GM18498 (cell line): ENCODE measurements at regions not wholly inside any gene's neighbourhood (a gene's known extent, or its start where the extent isn't known, plus 50 kb on each side); places are given as distances from the start of the nearest gene placed in this dataset.

ENCODE experiments used
- ATAC-seq: cut with Tn5 transposase; IDR thresholded peaks from one replicate; pipeline ENCODE4 v1.9.1; 2021; ENCODE audit warnings: mild to moderate bottlenecking, moderate library complexity; ENCODE audit not compliant: unreplicated experiment

DNA sequence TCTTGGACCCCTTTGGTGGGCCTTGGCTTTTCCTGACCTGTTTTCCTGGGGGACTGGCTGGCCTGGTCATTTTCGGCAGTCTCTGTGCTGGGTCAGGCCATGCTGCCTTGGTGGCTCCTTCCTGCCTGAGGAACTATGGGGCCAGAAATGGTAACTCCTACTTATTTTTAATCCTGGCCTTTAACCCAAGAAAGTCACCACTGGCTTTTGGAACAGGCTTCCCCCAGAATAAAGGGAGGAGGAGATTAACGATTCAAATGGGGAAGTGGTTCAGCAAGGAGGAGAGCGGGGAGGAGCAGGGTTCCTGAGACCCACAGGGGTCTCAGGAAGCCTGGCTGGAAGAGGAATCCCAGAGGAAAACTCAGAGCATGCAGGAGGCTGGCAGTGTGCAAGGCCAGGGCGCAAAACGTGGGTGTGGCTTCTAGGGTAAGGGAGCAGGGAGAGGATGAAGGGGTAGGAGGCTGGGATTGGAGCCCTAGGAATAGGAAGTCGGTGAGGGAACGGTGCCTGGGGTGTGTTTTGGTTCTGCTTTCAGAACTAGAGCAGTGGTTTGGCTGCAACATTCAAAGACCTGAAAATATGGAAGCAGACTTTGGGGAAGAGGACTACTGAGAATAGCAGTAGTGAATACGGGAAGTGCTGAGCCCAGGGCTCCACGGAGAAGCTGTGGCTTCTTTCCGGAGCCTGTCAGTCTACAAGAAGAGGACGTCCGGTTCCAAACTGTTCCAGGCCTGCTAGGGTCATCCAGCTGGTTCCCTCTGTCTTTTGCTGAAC, 271.1 kb upstream of the KLF4 start:
- no peak for ATAC-seq

DNA sequence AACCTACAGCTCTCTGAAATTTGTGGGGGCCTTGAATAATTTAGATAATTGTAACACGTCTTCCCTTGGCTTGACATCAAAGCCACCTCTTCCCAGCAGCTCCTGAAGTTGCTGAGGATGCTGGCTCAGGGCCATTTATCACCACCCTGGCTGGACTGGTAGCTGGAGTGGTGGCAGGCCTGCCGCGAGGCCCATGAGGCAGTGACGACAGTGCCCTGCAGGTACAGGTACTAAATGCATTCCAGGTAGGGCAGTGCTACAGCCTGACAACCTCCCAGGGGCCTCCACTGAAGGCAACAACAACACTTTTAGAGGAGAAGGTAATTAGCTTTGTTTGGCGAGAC, 270.2 kb upstream of the KLF4 start:
- no peak for ATAC-seq

DNA sequence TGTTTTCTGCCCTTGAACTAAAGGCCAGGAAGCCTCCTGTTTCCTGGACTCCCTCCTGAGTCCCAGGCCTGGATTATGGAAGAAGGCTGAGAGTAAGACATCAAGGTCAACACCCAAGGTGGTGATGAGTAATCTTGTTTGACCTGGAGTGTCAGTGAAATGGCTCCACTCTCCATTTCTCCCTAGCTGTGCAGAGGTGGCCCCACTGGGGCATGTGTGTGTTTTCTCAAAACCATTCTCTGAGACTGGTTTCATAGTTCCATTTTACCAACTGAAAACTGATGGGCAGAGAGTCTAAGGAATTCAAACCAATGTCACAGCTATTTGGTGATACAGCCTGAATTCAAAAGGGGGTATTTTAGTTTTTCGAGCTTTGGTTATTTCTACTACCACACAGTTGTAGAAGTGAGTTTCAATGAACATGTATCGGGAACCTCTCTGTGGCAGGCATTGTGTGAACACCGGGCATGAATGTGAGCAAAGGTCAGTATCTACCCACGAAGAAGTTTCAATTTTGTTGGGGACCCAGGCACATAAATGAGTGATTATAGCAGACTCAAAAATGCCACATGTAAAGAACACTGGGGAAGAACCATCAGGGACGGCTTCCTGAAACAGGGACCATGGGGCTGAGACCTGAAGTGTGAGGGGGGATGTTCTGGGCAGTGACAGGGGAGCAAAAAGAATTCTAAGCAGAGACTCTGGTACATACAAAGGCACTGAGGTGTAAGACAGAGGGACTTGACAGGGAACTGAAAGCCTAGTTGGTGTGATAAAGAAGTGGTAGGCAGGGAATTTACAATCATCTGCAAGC, 269.6 kb upstream of the KLF4 start:
- peak; percentile 79 for ATAC-seq

DNA sequence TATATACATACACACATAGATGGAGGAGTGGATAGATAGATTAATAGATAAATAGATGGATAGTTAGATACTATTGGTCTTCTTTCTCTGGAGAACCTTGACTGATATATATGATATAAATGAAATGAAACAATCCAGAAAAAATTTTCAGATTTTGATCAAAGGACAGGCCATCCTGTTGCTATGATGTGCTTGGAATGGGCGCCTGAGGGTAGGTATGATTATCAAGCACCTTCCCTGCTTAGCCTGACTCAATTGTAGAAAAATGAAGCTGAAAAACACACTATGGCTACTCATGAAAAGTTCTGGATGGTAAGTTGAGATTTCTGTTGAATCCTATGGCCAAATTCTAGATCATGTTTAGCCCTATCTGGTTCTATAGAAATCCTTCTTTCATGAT, 266.5 kb upstream of the KLF4 start:
- no peak for ATAC-seq

DNA sequence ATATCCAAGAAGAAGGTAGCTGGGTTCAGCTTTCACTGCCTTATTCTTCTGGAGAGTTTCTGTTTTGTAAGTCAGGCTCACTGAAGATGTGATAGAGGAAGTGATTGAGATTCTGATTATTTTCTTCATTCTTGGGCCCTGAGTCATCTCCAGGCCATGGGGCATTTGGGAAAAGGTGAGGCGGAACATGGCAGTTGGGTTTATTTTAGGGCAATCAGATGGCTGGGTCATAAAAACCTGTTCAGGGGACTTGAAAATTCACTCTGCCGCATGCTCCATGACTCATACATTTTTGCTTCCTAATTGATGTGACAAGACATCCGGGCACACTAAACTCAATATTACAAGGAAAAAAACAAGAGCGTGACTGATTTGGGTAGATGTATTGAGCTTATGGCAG, 265.7 kb upstream of the KLF4 start:
- ATAC-seq: no peak

DNA sequence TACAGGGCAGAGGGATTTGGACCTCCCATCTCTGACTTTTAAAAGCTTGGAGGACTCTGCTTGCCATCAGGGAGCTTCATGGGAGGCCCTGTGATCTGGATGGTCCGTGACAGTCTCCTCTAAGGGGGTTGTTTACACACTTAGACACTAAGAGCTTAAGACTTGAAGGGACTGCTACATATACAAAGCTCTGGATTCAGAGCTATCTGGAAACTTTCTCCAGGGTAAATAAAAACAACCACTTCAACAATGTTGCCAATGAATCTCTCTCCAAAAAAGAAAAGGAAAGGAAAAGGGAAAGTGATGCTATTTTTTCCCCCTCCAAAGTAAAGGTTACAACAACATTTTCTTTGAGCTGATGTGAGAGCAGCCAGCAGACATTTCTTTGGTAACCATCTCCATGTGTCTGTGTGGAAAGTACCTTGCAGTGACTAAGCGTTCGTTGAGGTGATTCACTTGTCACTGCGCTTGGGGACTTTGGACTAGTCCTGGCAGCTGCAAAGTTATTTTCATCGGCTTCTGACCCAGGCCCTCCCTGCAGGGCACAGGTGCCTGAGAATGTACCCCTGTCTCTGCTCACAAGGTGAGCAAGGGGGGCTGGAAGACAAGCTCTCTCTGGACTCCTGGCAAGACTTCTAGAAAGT, 262.1 kb upstream of the KLF4 start:
- ATAC-seq: peak; percentile 83

DNA sequence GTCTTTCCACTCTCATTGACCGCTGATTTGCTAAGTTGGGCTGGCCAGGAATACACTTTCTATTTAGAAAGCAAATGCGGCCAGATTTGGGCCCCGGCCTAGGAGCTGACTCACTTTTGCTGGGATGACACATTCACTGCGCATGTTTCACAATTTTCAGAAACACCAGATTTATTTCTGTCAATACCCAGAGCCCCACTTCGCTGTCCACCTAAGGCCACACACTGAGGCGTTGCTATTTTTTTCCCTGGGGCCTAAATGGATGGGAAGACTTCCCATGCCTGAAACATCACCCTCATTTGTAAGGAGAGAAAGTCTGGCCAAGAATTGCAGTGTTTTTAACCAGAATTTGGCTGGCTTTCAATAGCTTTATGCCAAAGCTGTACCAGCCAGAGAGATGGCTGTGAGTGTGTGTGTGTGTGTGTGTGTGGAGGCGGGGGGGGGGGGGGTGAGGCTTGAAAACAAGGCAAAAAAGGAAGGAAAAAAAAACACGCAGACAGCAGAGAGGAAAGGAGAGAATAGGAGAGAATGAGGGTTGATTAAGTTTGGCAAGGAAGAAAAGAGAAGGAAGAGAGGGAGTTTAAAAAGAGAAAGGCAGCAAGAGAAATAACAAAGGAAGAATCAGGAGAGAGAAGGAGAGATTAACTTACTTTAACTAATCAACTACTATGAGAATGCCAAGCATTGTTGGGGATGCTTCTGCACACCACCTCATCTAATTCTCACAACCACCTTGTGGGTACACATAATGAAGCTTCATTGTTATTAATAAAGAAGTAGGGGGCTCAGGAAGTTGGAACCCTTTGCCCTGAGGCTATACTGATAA, 261.4 kb upstream of the KLF4 start:
- no peak for ATAC-seq

DNA sequence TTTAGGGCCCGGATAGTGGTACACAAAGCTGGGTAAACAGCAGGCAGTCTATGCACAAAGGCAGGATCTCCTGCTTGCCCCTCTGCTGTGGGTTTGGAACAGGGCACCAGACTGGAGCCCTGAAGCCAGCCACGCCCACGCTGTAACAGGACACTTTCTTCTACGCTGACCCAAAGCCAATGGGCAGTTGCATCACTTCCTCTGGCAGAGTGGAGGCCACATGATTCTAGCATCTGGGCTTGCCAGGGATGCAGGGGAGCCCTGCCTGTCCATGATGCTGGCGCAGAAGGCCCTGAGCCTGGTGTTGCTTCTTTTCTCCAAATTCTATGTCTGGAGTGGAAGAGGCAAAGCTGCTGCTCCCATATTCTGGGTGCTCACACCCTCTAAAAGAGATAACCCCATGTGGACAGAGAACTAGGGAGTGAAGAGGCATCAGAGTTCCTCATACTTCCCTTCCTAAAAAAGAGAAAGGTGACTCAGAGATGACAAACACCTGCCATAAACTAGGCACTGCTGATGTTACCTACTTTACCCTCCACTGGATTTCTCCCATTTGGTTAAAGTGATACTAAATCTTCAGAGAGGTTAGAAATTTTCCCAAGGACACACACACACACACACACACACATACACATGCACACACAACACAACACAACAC, 260.3 kb upstream of the KLF4 start:
- ATAC-seq: no peak

DNA sequence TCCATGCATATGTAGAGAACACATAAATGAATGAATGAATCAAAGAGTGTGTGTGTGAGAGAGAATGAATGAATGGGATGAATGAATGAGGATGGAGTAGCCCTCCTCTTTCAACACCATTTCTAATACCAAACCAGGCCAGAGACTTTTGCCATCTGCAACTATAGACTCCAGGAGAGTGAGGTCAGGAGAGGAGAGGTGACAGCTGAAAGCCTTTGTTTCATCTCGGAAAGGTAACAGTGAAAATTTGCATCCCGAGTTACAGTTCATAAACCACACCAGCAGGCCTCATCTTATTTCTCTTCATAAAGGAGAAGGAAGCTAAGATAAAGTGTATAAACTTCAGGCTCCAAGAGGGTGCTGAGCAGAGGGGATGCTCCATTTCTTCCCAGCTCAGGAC, 255.3 kb upstream of the KLF4 start:
- ATAC-seq: no peak

DNA sequence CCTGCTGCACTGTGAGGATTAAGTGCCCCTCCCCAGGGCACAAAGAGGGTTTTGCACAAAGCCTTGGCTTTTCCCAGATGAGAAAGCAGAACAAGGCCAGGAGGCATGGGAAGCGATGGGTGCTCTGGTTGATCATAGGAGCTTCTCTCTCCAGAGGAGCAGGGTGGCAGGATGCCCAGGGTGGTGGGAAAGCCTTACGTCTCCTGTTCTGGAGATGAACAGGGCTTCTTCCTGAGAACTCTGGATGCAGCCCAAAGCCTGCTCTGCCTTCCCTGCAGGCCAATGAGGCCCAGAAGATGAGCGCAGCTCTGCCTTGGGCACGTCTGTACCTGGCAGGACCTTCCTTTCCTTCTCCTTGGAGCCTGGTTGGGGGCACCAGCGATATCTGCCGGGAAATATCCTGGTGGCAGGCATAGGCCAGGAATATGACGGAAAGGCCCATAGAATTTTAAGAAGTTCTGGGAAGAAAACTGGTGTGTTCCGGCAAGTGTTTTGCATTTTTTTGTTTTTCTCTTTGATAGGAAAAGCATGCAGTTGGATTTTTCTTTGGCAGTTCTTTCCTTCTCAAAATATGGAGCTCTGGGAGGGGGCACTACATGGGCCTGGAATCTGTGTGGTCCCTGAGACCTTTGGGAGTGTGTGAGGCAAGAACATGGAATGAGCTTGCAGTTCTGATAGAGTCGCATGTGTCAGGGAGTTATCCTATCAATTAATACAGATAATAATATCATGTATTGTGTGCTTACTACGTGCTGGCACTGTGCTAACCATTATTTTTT, 253.2 kb upstream of the KLF4 start:
- ATAC-seq: no peak

DNA sequence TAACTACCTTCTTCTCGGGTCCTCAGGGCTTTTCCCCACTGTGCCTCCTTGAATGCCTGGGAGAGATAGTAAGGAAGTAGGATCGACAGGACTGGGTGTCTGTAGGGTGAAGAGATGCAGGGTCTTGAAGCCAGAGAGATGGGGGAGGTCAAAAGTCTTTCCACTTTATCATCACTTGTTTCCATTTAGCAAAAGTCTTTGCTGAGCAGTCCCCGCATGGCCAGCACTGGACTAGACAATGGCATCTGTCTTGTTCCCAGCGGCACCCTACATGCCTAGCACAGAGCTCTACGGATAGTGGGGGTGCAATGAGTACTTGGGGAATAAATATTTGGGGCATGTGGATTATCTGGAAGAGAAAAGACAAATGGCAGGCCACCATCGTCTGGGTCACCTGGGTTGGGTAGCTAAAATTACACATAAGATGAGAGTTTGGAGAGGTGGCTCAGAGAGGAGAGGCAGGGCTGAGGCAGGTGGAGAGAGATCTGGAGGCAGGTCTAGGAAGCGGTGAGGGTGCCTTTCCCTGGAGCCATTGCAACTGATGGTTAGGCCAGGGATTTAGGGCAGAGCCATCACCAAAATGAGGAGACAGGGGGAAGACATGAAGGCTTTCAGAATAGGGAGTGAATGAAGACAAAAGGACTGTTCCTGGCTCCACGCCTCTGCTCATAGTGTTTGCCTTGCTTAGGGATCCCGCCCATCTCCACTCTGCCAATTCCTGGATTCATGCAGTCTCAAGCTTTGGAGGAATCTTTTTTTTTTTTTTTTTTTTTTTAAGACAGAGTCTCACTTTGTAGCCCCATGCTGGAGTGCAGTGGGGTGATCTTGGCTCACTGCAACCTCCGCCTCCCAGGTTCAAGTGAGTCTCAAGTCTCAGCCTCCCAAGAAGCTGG, 250.8 kb upstream of the KLF4 start:
- no peak for ATAC-seq

DNA sequence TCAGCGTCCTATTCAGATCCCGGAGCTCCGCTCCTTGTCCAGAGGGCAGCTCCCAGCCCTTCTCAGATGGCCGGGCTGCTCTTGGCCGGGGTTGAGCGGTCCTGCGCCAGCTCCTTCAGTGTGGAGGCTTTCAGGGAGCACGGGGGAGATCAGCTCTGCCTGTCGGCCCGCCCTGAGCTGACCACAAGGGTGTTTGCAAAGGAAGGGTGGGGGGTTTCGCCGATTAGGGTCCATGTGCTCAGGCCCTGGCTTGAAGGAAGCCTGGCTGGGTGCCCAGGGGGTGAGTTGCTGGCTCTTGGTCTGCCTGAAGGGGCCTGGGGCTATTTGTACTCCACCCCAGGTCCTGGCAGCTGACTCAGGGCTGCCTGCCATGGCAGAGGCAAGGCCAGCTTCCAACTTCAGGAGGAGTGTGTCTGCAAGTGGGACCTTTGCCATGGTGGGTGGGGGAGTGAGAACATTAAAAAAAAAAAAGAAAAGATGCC, 250.1 kb upstream of the KLF4 start:
- no peak for ATAC-seq

DNA sequence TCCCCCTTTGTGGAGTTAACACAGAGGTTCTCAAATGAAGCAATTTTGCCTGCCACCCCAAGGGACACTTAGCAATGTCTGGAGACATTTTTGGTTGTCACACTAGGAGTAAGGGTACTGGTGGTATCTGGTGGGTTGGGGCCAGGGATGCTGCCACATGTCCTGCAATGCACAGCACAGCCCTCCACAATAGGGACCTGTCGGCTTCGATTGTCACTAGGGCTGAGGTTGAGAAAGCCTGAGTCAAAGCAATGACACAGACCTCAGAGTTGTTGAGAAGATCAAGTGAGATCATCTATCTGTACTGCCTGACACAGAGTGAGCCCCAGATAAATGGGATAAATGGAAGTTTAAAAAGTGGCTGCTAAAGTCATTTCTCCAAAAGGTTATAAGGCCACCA, 249.2 kb upstream of the KLF4 start:
- no peak for ATAC-seq

DNA sequence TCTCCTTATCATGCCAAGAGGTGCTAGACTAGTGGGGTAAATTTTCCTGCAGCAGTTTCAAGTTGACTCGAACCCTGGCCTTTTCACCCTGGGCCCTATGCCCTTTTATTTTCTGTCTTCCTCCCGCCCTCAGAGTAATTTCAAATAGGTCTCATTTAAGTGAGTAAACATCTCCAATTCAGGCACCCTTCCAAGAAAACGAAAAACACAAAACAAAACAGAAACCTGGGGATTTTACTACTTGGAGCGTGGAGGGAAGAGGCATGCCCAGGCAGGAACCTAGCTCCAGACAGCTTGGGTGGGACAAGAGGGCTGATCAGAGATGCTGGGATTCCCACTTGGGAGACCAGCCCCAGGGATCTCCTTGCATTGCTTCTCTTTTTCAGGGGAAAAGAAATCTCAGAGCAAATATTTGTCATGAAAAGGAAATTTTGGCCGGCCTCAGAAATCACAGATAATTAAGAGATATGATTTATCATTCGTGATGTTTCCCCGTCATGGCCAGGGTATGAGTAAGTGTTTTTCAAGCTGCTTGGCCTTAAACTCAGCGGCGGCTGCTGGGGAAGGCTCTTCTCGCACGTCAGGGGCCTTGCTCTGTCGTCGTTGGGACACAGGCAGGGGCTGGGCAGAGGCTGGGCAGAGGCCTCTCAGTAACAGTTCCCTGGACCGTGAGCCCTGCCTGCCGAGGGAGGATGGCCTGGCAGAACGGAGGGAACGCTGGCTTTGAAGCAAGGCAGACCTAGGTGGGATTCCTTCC, 248.6 kb upstream of the KLF4 start:
- no peak for ATAC-seq

DNA sequence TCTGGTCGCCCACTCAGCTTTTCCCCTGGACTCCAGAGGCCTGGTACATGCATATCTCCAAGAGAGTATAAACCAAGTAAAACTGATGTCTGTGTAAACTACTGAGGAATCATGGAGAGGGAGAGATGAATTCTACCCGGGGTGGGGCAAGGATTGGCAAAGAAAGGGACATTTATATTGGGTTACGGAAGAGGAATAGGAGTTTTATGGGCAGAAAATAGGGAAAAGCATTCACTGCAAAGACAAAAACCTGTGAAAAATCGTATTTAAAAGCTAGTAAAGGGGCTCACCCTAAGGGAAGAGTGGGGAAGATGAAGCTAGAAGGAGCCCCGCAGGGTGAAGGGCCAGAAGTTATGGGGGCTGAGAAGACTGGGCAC, 248.0 kb upstream of the KLF4 start:
- ATAC-seq: no peak

DNA sequence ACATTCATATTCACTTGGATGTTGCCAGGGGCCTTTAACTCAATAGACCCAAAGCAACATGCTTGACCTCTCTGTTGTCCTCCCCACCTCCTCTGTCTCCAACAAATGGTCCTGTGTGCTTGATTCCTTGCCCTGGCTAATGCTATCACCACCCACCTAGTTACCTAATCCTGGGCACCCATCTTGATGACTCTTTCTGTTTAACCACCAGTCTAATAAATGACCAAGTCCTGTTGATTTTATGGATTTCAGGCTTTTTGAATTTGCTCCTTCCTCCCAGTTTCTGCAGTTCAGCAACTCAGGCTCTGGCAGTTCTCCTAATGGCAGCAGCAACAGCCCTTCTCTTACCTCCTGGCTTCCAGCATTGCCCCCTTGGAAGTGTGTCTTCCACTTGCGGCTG, 246.3 kb upstream of the KLF4 start:
- no peak for ATAC-seq

DNA sequence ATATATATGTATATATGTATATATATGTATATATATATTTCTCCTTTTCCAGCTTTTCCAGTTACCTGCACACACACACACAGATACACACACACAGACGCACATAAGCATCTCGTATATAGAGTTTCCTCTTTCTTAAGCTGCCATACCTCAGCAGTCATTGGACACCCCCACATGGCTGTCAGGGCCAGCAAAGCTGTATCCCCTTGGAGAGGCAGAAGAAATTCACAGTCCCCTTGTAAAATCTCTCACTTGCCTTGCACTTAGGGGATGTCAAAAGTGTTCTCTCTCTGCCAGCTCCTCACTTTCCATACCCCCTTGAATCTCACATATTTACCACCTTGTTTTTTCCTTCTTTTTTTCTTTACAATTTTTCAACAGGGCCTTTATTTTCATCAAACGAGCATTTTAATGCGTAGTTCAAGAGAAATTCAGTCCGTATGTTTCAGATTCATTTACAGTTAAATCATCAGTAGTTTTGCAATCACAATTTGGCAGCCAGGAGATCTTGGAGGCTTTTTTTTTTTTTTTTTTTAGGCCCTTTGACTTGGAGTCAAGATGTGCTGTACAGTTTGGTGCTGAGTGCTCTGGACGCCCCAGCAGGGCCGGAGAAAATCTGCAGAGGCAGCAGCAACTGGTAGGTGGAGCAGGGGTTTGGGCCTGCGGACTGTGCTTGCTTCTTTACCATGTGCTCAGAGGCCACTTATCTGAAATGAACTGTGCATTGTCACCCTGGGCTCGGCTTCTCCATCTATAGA, 244.9 kb upstream of the KLF4 start:
- ATAC-seq: no peak
